ENCODE measurements at regions not wholly inside any gene's neighbourhood (a gene's known extent, or its start where the extent isn't known, plus 50 kb on each side); places are given as distances from the start of the nearest gene placed in this dataset.
A peak's percentile ranks its signal among the peaks of the same experiment; 100 is the strongest.
"Not testable (repeated sequence)": the region's sequence is repeated elsewhere in the genome, so short reads cannot be mapped to it uniquely, and the experiment has no call there.

- no peak for DNase-seq
Measured at GRCh38 chr2:242054881-242055801, 185.6 kb downstream of the RTP5 start.

GRCh38 chr2:242056026-242056425 lies 186.5 kb downstream of the RTP5 start:
- no peak for DNase-seq

- no peak for DNase-seq
Measured at GRCh38 chr2:242056785-242057184, 187.3 kb downstream of the RTP5 start.

GRCh38 chr2:242057379-242058040 lies 188.0 kb downstream of the RTP5 start:
- no peak for DNase-seq

- DNase-seq, result no peak
Measured at GRCh38 chr2:242058116-242058680, 188.7 kb downstream of the RTP5 start.

GRCh38 chr2:242059566-242059965 lies 190.0 kb downstream of the RTP5 start:
- DNase-seq, result no peak

GRCh38 chr2:242060212-242060835 lies 190.8 kb downstream of the RTP5 start:
- DNase-seq, result no peak

- DNase-seq, result not testable (repeated sequence)
Measured at GRCh38 chr2:242061930-242062329, 192.4 kb downstream of the RTP5 start.

GRCh38 chr2:242063436-242063835 lies 193.9 kb downstream of the RTP5 start:
- no peak for DNase-seq

GRCh38 chr2:242063850-242064249 lies 194.3 kb downstream of the RTP5 start:
- no peak for DNase-seq

- DNase-seq, result no peak
Measured at GRCh38 chr2:242064364-242065250, 195.1 kb downstream of the RTP5 start.

- no peak for DNase-seq
Measured at GRCh38 chr2:242065426-242065825, 195.9 kb downstream of the RTP5 start.

GRCh38 chr2:242069018-242069417 lies 199.5 kb downstream of the RTP5 start:
- no peak for DNase-seq

- not testable (repeated sequence) for DNase-seq
Measured at GRCh38 chr2:242069938-242070395, 200.4 kb downstream of the RTP5 start.

- DNase-seq, result peak; percentile 20
Measured at GRCh38 chr2:242070726-242071125, 201.2 kb downstream of the RTP5 start.

- DNase-seq, result not testable (repeated sequence)
Measured at GRCh38 chr2:242071377-242071776, 201.8 kb downstream of the RTP5 start.

GRCh38 chr2:242071936-242072335 lies 202.4 kb downstream of the RTP5 start:
- DNase-seq, result not testable (repeated sequence)

GRCh38 chr2:242075168-242075567 lies 205.6 kb downstream of the RTP5 start:
- no peak for DNase-seq

GRCh38 chr2:242075696-242076095 lies 206.2 kb downstream of the RTP5 start:
- DNase-seq, result peak; percentile 74

GRCh38 chr2:242076184-242076583 lies 206.7 kb downstream of the RTP5 start:
- DNase-seq, result not testable (repeated sequence)

- not testable (repeated sequence) for DNase-seq
Measured at GRCh38 chr2:242078426-242078825, 208.9 kb downstream of the RTP5 start.

GRCh38 chr2:242079792-242080191 lies 210.3 kb downstream of the RTP5 start:
- DNase-seq, result not testable (repeated sequence)

All from NCI-H146 (cell line).